DMS114 treated with DMSO at 0.1 percent for 48 hours (cell line): ENCODE measurements at regions not wholly inside any gene's neighbourhood (a gene's known extent, or its start where the extent isn't known, plus 50 kb on each side); places are given as distances from the start of the nearest gene placed in this dataset.
"Not testable (repeated sequence)": the region's sequence is repeated elsewhere in the genome, so short reads cannot be mapped to it uniquely, and the experiment has no call there.

Experiments used
- DNase-seq: peaks from one replicate; lab custom pipeline; 2025; ENCODE audit not compliant: unreplicated experiment; lab: John Stamatoyannopoulos, UW

DNA sequence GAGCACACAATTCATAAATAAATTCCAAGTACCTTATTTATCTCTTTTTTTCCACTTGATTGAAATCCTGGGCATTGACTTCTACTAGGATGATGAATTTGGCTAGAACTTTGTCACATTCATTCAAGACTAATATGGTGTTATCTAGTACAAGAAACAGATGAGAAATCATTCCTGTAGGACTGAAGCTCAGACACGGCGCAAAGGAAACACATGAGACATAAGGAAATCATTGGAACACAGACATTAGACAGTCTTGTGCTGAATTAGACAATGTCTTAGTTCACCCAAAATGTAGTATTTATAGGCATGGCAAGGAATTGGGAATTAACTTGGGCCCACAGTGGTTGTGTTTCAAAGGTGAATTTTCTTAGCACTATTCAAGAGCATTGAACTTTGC lies 305.7 kb downstream of the SETD4 start:
- no peak for DNase-seq

DNA sequence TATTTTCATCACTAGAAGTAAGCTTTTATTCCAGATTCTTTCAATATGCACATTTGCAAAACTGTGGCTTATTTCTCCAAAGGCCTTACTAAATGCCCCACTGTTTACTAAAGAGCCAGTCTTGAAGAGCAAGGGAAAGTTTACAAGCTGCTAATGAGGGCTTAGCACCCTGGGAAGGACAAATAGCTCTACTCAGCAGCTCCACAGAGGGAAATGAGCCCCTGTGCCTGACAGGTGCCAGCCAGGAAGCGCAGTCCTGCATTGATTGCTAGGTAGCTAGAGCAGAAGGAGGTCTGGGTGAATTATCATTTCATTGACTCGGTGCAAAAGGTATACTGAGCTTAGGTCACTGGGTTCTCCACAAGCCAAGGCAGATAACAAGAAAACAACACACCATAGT lies 307.0 kb downstream of the SETD4 start:
- DNase-seq: no peak

DNA sequence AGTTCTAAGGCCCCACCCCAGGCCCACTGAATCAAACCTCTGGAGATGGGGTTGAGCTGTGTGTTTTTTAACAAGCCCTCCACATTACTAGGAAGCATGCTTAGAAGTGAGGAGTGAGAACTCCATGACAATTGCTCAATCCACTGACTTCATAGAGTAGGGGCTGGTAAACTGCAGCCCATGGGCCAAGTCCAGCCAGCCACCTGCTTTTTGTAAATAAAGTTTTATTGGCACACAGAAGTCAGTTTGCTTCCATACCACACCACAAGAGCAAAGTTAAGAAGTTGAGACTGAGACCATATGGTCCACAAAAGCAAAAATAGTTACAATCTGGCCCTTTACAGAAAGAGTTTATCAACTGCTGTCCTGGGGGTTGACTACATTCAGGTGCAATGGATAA lies 309.2 kb downstream of the SETD4 start:
- DNase-seq: no peak

DNA sequence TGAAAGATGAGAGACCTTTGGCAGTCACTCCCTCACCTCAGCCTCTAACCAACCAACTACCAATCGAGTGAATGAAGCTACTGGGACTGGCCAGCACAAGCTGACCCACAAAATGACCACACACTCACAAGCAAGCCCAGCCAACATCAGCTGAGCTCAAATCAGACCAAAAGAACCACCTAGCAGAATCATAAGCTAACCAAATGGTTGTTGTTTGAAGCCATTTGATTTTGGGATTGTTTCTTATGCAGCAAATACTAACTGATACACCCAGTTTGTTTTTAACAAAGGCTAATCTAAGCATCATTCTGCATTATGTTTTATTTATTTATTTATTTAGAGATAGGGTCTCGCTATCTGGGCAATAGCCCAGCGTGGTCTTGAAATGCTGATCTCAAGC lies 310.4 kb downstream of the SETD4 start:
- no peak for DNase-seq

DNA sequence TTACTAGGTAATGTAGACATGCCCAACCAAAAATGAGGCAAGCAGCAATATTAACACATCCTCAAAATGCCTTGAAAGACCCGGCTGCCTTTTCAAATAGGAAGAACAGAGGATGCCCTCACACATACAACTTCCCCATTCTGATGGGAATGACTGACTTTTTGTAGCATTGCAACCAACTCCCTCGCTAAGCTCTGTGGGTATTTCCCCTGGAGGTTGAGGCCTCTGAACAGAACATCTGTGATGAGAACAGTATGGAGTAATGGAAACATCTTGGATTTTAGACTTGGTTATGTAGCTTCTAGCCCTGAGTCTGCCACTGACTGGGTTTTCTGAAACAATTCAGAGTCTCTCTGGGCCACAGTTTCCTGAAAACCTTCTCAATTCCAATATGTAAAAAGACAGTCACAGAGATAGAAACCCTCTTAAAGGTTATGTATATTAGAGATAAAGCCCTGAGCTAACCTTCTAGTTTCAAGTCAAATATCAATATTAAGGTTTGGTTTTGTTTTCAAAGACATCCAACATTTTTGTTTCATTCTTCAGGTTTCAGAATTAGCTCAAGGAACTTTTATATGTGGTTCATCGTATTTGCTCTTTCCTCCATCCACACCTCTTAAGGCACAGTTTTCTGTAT lies 311.5 kb downstream of the SETD4 start:
- no peak for DNase-seq

DNA sequence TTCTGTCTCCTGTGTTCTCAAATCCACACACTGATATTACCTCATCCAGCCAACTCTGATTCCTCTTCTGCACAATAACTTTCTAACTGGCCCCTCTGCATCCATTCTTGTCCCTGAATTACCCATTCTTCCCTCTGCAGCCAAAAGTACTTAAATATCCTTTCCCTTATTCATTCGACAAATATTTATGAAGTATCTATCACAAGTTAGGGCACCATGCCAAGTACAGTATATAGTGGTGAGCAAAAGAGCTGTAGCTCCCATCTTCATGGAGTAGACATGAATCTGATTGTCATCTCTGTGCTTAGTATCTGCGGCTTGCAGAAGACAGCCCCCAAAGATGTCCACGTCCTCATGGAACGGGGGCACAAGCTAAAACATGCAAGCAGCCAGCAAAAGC lies 316.8 kb downstream of the SETD4 start:
- DNase-seq: no peak

DNA sequence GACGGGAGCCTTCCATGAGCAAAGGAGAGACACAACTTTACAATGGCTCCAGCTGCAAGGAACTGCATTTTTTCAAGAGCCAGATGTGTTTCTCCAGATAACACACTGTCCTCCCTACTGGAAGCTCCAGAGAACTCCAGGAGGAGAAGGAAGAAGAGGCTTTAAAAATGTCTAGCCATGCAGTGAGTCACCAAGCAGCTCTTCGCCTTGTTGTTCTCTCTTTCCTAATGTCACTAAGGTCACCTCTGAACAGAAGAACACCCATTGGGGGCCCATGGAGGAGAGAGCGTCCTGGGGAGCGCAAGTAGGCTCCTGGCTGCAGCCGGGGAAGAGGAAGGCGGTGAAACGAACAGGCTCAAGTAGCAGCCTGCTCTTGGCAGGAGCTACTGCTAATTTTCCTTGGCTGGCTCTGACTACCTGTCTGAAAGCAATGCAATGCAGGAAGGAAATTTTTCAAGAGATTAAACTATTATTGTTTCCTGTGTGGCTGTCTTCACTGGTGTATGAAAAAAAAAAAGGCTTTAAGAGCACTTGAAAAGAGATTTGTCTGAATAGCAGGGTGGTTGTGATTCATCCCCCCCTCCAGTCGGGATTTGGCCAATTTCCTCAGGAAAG lies 321.9 kb downstream of the SETD4 start:
- DNase-seq: no peak

DNA sequence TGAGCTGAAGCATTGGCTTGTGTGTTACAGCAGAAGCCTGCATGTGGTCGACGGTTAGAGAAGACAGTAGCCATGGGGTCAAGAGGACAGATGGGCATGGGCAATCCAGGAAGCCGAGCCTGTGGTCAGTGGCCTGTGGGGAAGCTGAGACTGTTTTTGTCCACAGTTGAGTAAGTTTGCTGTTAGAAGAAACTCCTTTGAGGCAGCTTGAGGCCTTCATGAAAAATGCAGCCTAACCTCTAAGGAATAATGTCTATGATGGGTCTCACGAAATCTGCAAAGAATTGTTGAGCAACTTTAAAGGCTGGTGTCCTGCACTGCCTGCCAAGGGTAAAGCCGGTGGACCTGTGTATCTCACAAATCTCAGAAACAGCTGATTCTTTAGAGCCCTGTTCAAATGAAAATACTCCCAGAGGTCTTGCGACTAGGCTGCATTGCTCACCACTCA lies 322.4 kb downstream of the SETD4 start:
- DNase-seq: no peak

DNA sequence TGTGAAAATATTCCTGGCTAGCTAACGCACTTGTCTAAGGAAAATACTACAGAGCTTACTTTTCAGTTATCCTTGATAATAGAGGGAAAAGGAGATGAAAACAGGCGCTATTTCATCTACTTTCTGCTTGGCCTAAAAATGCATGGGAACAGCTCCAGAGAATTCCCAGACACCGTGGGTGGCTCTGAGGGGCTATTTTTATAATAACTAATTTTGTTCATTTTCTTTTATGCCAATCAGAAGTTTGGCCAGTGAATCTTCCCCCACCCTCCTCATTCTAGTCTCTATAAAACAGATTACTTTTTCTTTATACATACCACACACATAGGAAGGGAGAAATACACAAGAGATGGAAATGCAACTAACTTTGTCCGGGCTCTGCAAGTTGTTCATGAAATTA lies 322.9 kb downstream of the SETD4 start:
- no peak for DNase-seq

DNA sequence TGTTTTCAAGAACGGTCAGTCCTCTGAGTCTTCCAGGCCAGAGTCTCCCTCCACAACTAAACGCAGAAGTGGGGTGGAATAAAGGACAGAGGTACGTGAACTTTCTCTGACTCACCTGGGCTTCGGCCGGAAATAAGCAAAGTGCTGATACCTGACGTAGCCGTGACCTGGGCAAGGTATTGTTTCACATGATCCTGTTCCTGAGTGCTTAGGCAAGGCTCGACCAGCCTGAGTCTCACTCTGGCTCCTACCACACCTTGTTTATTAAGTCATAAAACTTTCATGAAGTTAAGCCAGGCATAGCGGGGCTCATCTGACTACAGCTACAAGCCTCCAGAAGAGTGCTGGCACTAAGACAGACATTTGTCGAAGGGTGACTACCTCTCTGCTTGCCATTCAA lies 327.5 kb downstream of the SETD4 start:
- no peak for DNase-seq

DNA sequence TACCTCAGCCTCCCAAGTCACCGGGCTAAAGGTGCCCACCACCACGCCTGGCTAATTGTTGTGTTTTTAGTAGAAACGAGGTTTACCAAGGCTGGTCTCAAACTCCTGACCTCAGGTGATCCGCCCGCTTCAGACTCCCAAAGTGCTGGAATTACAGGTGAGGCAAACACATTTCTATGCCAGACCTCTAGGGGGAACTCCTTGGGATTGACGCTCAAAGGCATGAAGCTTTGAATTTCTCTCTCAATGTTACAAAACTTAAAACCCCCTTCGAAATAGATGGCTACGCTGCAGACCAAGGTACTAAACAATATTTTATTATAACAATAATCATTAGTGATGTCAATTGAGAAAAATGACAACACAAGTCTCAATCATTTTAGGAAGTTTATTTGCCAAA lies 330.0 kb downstream of the SETD4 start:
- no peak for DNase-seq

DNA sequence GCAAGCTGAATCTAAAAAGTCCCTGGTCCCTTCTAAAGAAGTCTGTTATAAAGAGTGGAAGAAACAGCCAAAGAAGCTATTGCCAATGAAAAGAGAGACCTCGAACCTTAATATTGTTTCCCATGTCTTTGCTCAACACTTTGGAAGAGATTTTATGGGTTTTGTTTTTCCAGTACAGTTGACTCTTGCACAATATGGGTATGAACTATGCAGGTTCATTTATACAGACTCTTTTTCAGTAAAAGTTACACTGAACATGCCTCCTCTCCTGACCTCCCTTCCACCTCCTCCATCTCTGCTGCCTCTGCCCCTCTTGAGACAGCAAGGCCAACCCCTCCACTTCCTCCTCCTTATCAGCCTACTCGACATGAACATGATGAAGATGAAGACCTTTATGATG lies 332.5 kb downstream of the SETD4 start:
- no peak for DNase-seq

DNA sequence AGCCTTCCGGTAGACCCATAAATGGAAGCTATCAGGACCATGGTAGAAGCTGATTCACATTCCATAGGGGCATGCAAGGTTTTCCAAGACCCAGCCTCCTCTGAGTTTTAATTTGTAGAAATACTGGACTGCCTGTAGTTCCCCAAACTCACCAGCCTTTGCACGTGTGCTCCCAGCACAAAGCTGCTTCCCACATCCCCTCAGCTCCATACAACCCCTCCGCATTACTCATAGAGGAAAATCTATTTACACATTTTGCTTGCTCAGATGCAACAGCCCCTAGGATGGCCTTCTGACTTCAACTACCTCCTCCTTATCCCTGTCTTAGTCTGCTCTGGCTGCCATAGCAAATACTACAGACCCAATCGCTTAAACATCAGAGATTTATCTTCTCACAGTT lies 336.2 kb downstream of the SETD4 start:
- DNase-seq: no peak

DNA sequence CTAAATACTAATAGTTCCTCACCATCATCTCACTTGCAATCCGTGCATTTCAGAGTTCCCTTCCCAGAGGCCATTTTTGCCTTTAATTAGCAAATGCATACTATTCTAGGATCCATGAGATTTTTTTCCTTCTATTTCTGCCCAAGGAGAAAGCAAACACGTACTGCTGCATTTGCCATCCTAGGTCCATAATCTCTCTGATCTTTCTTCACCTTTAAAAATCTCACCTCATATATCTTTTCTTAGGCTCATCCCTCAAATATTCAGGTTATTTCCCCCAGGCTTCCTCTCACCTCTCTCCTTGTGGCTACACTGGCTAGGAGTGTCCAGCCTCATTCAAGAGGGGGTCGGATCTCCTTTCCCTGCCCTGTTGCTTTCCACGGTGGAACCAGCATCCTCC lies 338.6 kb downstream of the SETD4 start:
- no peak for DNase-seq

DNA sequence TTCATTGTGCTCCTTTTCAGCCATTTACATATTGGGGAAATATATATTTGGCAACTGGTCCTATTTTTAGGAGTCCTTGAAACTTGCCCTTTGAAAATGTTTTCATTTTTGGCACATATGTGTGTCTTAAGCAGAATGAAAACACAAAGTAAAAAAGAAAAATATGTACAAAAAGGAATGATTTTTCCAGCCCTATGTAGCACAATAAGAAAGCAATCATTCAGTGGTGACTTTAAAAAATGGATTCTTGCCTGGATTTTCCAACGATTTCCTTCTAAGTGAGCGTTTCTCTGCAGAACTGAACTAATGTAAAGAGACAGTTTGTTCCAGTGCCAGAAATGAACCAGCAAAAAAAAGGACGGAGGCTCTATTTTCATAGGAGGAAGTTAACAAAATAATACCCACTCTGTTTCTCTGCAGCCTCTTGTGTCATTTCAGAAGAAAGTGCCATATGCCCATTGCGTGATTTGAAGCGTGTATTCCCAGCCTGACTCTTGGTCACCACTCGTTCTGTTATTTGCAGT lies 340.1 kb downstream of the SETD4 start:
- DNase-seq: no peak

DNA sequence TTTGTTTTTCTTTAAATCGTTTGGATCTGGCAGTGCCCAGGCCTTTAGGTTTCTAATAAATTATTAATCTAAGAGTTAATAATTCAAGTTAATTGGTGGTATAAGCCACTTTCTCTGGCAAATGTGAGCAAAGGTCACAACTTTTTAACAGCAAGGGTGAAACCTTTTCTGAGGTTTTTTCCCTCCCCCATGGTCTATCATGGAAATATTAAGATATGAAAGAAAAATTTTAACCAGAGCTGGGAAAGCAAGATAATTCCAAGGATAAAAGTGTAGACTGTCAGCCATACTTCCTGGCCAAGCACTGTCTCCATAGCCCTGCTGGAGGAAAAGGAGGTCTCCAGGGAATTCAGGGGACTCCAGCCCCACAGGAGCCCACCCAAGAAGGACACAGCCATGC lies 341.2 kb downstream of the SETD4 start:
- DNase-seq: no peak

DNA sequence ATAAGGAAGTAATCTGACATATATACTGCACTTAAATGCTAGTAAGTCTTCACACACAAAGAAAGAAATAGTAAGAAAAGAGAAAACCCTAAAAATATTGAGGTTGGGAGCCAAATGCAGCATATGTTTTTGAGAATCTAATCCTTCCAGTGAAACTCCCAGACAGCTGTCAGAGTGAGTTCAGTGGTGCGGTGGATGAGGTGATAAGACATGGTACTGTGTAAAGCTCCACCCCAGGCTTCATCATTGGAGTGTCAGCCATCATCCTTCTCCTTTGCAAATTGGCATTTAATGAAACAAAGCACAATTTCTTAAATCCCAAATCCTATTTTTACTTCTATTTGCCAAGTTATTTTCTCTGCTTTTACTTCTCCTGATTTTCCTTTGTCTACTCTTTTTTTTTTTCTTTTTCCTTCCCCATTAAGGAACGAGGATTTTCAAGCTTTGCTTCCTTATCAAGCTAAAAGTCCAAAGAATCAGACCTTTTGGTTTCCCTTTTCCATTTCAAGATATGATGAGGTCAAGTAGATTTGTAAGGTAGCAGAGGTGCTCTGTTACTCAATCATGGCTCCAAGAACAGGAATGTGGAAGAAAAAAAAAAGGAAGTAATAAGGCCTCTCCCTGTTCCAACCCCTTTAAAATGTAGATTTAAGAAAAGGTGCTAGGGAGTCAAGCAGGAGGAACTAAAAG lies 343.3 kb downstream of the SETD4 start:
- no peak for DNase-seq

DNA sequence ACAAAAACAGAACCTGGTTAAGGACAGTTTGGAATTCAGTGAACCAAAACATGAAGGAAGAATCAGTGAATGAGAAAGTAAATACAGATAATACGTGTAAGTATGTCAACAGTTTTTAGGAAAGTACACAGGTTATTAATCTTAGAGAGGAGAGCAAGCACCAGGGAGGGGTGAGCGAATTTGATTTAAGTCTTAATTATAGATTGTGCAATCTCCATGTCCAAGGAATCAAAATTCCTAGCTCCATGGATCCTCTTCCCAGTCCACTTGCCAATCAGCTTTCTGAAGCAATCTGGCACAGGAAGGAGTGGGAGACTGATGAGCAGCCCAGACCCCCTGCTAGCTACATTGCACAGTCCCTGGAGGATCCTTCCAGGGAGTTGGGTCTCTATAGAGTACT lies 346.4 kb downstream of the SETD4 start:
- no peak for DNase-seq

DNA sequence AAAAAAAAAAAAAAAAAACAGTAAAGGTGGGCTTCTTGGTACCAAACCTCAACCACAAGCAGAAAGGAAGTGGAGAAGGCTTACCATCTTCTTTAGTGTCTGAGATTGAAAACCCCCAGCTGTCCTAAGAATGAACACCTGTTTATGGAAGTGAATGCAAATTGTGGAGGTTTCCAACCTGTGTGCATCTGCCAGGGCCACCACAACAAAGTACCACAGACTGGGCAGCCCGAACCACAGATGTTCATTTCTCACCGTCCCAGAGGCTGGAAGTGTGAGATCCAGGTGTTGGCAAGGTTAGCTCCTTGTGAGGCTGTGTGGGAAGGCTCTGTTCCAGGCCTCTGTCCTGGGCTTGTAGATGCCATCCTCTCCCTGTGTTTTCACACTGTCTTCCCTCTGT lies 348.7 kb downstream of the SETD4 start:
- no peak for DNase-seq

DNA sequence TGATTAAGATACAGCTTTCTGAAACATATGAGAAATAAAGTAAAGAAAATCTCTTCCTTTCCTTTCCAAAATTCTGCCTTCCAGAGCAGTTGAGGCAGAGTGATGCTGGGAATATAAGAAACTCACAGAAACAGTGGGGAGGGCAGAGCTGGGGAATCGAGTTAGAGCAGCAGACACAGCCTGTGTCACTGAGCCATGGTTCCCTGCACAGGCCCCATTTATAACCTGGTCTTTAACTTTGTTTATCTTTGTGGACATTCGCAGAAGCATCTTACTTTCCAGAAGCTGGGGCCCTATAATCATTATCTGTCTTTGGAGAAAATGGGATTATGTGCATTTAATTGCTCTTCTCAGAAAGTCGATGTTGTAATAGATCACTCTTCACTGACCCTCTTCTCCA lies 349.1 kb downstream of the SETD4 start:
- no peak for DNase-seq

DNA sequence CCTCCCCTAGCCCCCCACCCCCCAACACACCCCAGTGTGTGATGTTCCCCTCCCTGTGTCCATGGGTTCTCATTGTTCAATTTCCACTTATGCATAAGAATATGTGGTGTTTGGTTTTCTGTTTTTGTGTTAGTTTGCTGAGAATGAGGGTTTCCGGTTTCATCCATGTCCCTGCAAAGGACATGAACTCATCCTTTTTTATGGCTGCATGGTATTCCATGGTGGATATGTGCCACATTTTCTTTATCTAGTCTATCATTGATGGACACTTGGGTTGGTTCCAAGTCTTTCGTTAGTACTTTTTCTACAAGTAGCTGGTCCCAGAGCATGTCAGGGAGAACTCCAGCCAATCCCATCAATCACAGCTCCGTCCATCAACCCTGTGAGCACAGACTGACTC lies 350.3 kb downstream of the SETD4 start:
- DNase-seq: not testable (repeated sequence)

DNA sequence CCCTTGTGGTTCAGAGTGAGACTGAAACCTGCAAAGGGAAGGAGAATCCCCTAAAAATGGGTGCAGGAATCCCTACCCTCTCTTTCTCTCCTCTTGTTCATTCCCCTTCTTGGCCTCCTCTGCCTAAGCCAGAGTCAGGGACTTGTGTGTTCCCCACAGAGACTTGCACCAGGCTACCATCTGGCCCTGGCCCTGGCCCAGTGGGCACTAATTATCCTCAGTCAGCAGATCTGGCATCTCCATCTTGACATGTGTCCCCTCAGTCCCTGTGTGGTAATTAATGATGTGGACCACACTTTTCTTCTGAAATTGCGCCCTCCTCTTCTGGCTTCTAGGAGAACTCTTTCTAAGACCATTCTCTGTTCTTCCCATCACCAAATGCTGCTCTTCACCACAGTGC lies 354.4 kb downstream of the SETD4 start:
- no peak for DNase-seq
